ENCODE measurements at regions not wholly inside any gene's neighbourhood (a gene's known extent, or its start where the extent isn't known, plus 50 kb on each side); places are given as distances from the start of the nearest gene placed in this dataset.

GRCh38 chr4:126268106-126268505 lies 953.4 kb downstream of the FAT4 start:
- TF ChIP-seq JUND (IDR thresholded peaks at IDR 0.05; ENCODE audit: low read depth), result no peak
- no peak for DNase-seq (ENCODE audit: low read depth in 1 of 2, low spot score in 1 of 2)
- in situ Hi-C loops (cut with HindIII; ENCODE audit: low pct_unique_long_range_greater_than_20kb, low sequenced_read_pairs), result no loop called here

- TF ChIP-seq JUND (IDR thresholded peaks at IDR 0.05; ENCODE audit: low read depth), result no peak
- in situ Hi-C loops (cut with HindIII; ENCODE audit: low pct_unique_long_range_greater_than_20kb, low sequenced_read_pairs), result no loop called here
- no peak for DNase-seq (ENCODE audit: low read depth in 1 of 2, low spot score in 1 of 2)
Measured at GRCh38 chr4:126269106-126269505, 954.4 kb downstream of the FAT4 start.

- DNase-seq (ENCODE audit: low read depth in 1 of 2, low spot score in 1 of 2), result peak in 1 of 2 experiments; percentile 54
- in situ Hi-C loops (cut with HindIII; ENCODE audit: low pct_unique_long_range_greater_than_20kb, low sequenced_read_pairs), result no loop called here
- no peak for TF ChIP-seq JUND (IDR thresholded peaks at IDR 0.05; ENCODE audit: low read depth)
Measured at GRCh38 chr4:126271292-126271691, 956.5 kb downstream of the FAT4 start.

GRCh38 chr4:126273746-126274145 lies 959.0 kb downstream of the FAT4 start:
- in situ Hi-C loops (cut with HindIII; ENCODE audit: low pct_unique_long_range_greater_than_20kb, low sequenced_read_pairs), result no loop called here
- DNase-seq (ENCODE audit: low read depth in 1 of 2, low spot score in 1 of 2), result no peak
- TF ChIP-seq JUND (IDR thresholded peaks at IDR 0.05; ENCODE audit: low read depth), result no peak

- TF ChIP-seq JUND (IDR thresholded peaks at IDR 0.05; ENCODE audit: low read depth), result no peak
Measured at GRCh38 chr4:126291886-126292285, 977.1 kb downstream of the FAT4 start.

GRCh38 chr4:126298271-126298670 lies 983.5 kb downstream of the FAT4 start:
- TF ChIP-seq JUND (IDR thresholded peaks at IDR 0.05; ENCODE audit: low read depth), result no peak
- in situ Hi-C loops (cut with HindIII; ENCODE audit: low pct_unique_long_range_greater_than_20kb, low sequenced_read_pairs), result no loop called here
- no peak for DNase-seq (ENCODE audit: low read depth in 1 of 2, low spot score in 1 of 2)

More at GRCh38 chr4:126291886-126292285, 977.1 kb downstream of the FAT4 start:
- no peak for DNase-seq (ENCODE audit: low read depth in 1 of 2, low spot score in 1 of 2)
- in situ Hi-C loops (cut with HindIII; ENCODE audit: low pct_unique_long_range_greater_than_20kb, low sequenced_read_pairs), result no loop called here

GRCh38 chr4:126306152-126306869 lies 991.6 kb downstream of the FAT4 start:
- in situ Hi-C loops (cut with HindIII; ENCODE audit: low pct_unique_long_range_greater_than_20kb, low sequenced_read_pairs), result no loop called here
- DNase-seq (ENCODE audit: low read depth in 1 of 2, low spot score in 1 of 2), result no peak
- no peak for TF ChIP-seq JUND (IDR thresholded peaks at IDR 0.05; ENCODE audit: low read depth)

GRCh38 chr4:126318376-126318775 lies 1003.6 kb downstream of the FAT4 start:
- no peak for TF ChIP-seq JUND (IDR thresholded peaks at IDR 0.05; ENCODE audit: low read depth)
- DNase-seq (ENCODE audit: low read depth in 1 of 2, low spot score in 1 of 2), result no peak
- in situ Hi-C loops (cut with HindIII; ENCODE audit: low pct_unique_long_range_greater_than_20kb, low sequenced_read_pairs), result no loop called here

GRCh38 chr4:126328914-126329313 lies 1014.2 kb downstream of the FAT4 start:
- no peak for DNase-seq (ENCODE audit: low read depth in 1 of 2, low spot score in 1 of 2)
- in situ Hi-C loops (cut with HindIII; ENCODE audit: low pct_unique_long_range_greater_than_20kb, low sequenced_read_pairs), result no loop called here
- TF ChIP-seq JUND (IDR thresholded peaks at IDR 0.05; ENCODE audit: low read depth), result no peak

GRCh38 chr4:126338548-126338947 lies 1023.8 kb downstream of the FAT4 start:
- no peak for DNase-seq (ENCODE audit: low read depth in 1 of 2, low spot score in 1 of 2)
- no peak for TF ChIP-seq JUND (IDR thresholded peaks at IDR 0.05; ENCODE audit: low read depth)
- in situ Hi-C loops (cut with HindIII; ENCODE audit: low pct_unique_long_range_greater_than_20kb, low sequenced_read_pairs), result no loop called here

- TF ChIP-seq JUND (IDR thresholded peaks at IDR 0.05; ENCODE audit: low read depth), result no peak
- no peak for DNase-seq (ENCODE audit: low read depth in 1 of 2, low spot score in 1 of 2)
- in situ Hi-C loops (cut with HindIII; ENCODE audit: low pct_unique_long_range_greater_than_20kb, low sequenced_read_pairs), result no loop called here
Measured at GRCh38 chr4:126341927-126342326, 1027.2 kb downstream of the FAT4 start.

GRCh38 chr4:126344472-126344871 lies 1029.7 kb downstream of the FAT4 start:
- no peak for TF ChIP-seq JUND (IDR thresholded peaks at IDR 0.05; ENCODE audit: low read depth)
- no peak for DNase-seq (ENCODE audit: low read depth in 1 of 2, low spot score in 1 of 2)
- in situ Hi-C loops (cut with HindIII; ENCODE audit: low pct_unique_long_range_greater_than_20kb, low sequenced_read_pairs), result no loop called here

- no peak for TF ChIP-seq JUND (IDR thresholded peaks at IDR 0.05; ENCODE audit: low read depth)
- in situ Hi-C loops (cut with HindIII; ENCODE audit: low pct_unique_long_range_greater_than_20kb, low sequenced_read_pairs), result no loop called here
- no peak for DNase-seq (ENCODE audit: low read depth in 1 of 2, low spot score in 1 of 2)
Measured at GRCh38 chr4:126346654-126347053, 1031.9 kb downstream of the FAT4 start.

GRCh38 chr4:126354784-126355183 lies 1040.0 kb downstream of the FAT4 start:
- no peak for TF ChIP-seq JUND (IDR thresholded peaks at IDR 0.05; ENCODE audit: low read depth)
- DNase-seq (ENCODE audit: low read depth in 1 of 2, low spot score in 1 of 2), result no peak
- in situ Hi-C loops (cut with HindIII; ENCODE audit: low pct_unique_long_range_greater_than_20kb, low sequenced_read_pairs), result no loop called here
